IMR-90 (cell line): ENCODE measurements at regions not wholly inside any gene's neighbourhood (a gene's known extent, or its start where the extent isn't known, plus 50 kb on each side); places are given as distances from the start of the nearest gene placed in this dataset.
"Not testable (repeated sequence)": the region's sequence is repeated elsewhere in the genome, so short reads cannot be mapped to it uniquely, and the experiment has no call there.

Experiments
- CEBPB ChIP-seq: IDR thresholded peaks from 2 replicates; pipeline ENCODE4 v1.6.1; 2012; ENCODE audit warnings: low read depth, low read length, improper control_type of control experiment
- CHD1 ChIP-seq: IDR thresholded peaks from 2 replicates; pipeline ENCODE4 v1.6.1; 2012; ENCODE audit warnings: low read depth, low read length, improper control_type of control experiment
- CTCF ChIP-seq: conservative IDR thresholded peaks from 2 replicates; pipeline ENCODE4 v1.5.1; 2012; ENCODE audit warnings: mild to moderate bottlenecking, low read depth, low read length, improper control_type of control experiment
- MXI1 ChIP-seq: IDR thresholded peaks from 2 replicates; pipeline ENCODE4 v1.6.1; 2012; ENCODE audit warnings: low read depth, mild to moderate bottlenecking, low read length, moderate library complexity, borderline replicate concordance
- NFE2L2 ChIP-seq: fragments of 150-350 bp; IDR thresholded peaks from 2 replicates; pipeline ENCODE4 v1.6.1; 2016; ENCODE audit warnings: low read depth, mild to moderate bottlenecking, low read length
- POLR2A ChIP-seq: IDR thresholded peaks from 2 replicates; pipeline ENCODE4 v1.6.1; 2012; ENCODE audit warnings: mild to moderate bottlenecking, low read depth, low read length
- RAD21 ChIP-seq: IDR thresholded peaks from 2 replicates; pipeline ENCODE4 v1.6.1; 2012; ENCODE audit warnings: low read length, improper control_type of control experiment
- RFX5 ChIP-seq: IDR thresholded peaks from 2 replicates; pipeline ENCODE4 v1.8.0; 2012; ENCODE audit warnings: low read depth, mild to moderate bottlenecking, low read length, moderate library complexity
- SMC3 ChIP-seq: fragments of 150-350 bp; IDR thresholded peaks from 2 replicates; pipeline ENCODE4 v1.6.1; 2016; ENCODE audit warnings: low read depth, mild to moderate bottlenecking, antibody characterized with exemption, low read length, moderate library complexity
- TF ChIP-seq, protein P1 (sequence below): fragments of 150-350 bp; IDR thresholded peaks from 2 replicates; pipeline ENCODE4 v1.6.1; 2017; ENCODE audit warnings: mild to moderate bottlenecking, antibody characterized with exemption, low read length, low read depth

- TF ChIP-seq CTCF, POLR2A, RFX5, CEBPB, NFE2L2, RAD21, CHD1, SMC3, MXI1: not testable (repeated sequence)
- TF ChIP-seq, protein P1, sequence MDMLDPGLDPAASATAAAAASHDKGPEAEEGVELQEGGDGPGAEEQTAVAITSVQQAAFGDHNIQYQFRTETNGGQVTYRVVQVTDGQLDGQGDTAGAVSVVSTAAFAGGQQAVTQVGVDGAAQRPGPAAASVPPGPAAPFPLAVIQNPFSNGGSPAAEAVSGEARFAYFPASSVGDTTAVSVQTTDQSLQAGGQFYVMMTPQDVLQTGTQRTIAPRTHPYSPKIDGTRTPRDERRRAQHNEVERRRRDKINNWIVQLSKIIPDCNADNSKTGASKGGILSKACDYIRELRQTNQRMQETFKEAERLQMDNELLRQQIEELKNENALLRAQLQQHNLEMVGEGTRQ, result not testable (repeated sequence)
These were observed 726.9 kb upstream of the TMEFF2 start for GRCh38 chr2:192921631-192922030.
